Bronchial epithelial cell (primary cell): ENCODE measurements at regions not wholly inside any gene's neighbourhood (a gene's known extent, or its start where the extent isn't known, plus 50 kb on each side); places are given as distances from the start of the nearest gene placed in this dataset.

Source experiments
- DNase-seq: peaks from one replicate; pipeline ENCODE4 v3.0.0-alpha.2; 2010; ENCODE audit warnings: low read depth
- FAIRE-seq: peaks from 2 replicates; lab custom pipeline; 2011; peaks lifted over from hg19 to GRCh38; lab: Jason Lieb, UNC
- H3K27me3 ChIP-seq: 2 replicates; pipeline ENCODE4 v1.5.1; 2011; ENCODE audit warnings: low read length; ENCODE audit not compliant: control insufficient read depth, insufficient read depth
- H3K36me3 ChIP-seq: 2 replicates; pipeline ENCODE4 v1.5.1; 2011; ENCODE audit warnings: low read length; ENCODE audit not compliant: control insufficient read depth, insufficient read depth
- H3K4me3 ChIP-seq: 2 replicates; pipeline ENCODE4 v1.5.1; 2011; ENCODE audit warnings: mild to moderate bottlenecking, low read depth, low read length, control low read depth
- CTCF ChIP-seq: IDR thresholded peaks from 2 replicates; pipeline ENCODE4 v1.5.1; 2011; ENCODE audit warnings: mild to moderate bottlenecking, moderate library complexity, low read length, control low read depth, inconsistent platforms; ENCODE audit not compliant: insufficient read depth, severe bottlenecking

GRCh38 chr3:106261396-106261795, 392.6 kb upstream of the CBLB start:
- no peak for TF ChIP-seq CTCF
- DNase-seq (no peak), FAIRE-seq (no peak)
- no peaks in the 10 kb centered on the region for H3K36me3 ChIP-seq
- no peak overlapping the region for H3K4me3 ChIP-seq
- H3K27me3 ChIP-seq = no peaks in the 10 kb centered on the region

- no peak for TF ChIP-seq CTCF
- H3K36me3 ChIP-seq = no peaks in the 10 kb centered on the region
- H3K27me3 ChIP-seq = no peaks in the 10 kb centered on the region
- no peak for DNase-seq
- H3K4me3 ChIP-seq = no peak overlapping the region
- no peak for FAIRE-seq
Measured at GRCh38 chr3:106261915-106262683, 393.3 kb upstream of the CBLB start.

- no peak for FAIRE-seq
- DNase-seq = no peak
- H3K36me3 ChIP-seq = no peaks in the 10 kb centered on the region
- no peak for TF ChIP-seq CTCF
- no peaks in the 10 kb centered on the region for H3K27me3 ChIP-seq
- no peak overlapping the region for H3K4me3 ChIP-seq
Measured at GRCh38 chr3:106263011-106263410, 394.2 kb upstream of the CBLB start.

GRCh38 chr3:106263546-106263945, 394.7 kb upstream of the CBLB start:
- no peak for TF ChIP-seq CTCF
- Histone ChIP-seq H3K27me3 (no peaks in the 10 kb centered on the region), H3K4me3 (no peak overlapping the region), H3K36me3 (no peaks in the 10 kb centered on the region)
- DNase-seq (no peak), FAIRE-seq (no peak)

- FAIRE-seq = no peak
- H3K27me3 ChIP-seq = no peaks in the 10 kb centered on the region
- no peak for TF ChIP-seq CTCF
- no peak overlapping the region for H3K4me3 ChIP-seq
- no peak for DNase-seq
- no peaks in the 10 kb centered on the region for H3K36me3 ChIP-seq
Measured at GRCh38 chr3:106265704-106266103, 396.9 kb upstream of the CBLB start.

DNA sequence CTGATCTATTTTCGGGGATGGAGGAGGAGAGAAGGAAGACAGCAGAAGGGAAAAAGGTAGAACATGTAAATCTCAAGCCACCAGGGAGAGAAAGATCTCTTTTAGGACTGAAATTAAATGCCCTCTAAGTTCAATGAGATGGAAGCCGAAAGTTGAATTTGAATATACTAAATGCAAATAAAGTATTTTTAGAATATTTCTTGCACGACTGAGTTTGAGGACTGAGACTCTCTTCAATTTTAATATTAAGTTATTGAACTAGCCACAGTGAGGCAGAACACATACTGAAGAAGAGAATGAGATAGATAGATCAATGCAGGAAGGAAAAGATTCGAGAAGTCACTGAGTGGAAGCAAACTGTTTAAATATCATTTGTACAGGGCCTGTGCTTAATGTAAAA, 399.9 kb upstream of the CBLB start:
- FAIRE-seq (no peak), DNase-seq (no peak)
- TF ChIP-seq CTCF = no peak
- no peak overlapping the region for H3K4me3 ChIP-seq
- no peaks in the 10 kb centered on the region for H3K27me3 ChIP-seq
- no peaks in the 10 kb centered on the region for H3K36me3 ChIP-seq
